NCI-H2227 (cell line): ENCODE measurements at regions not wholly inside any gene's neighbourhood (a gene's known extent, or its start where the extent isn't known, plus 50 kb on each side); places are given as distances from the start of the nearest gene placed in this dataset.

Experiments used
- DNase-seq: peaks from one replicate; lab custom pipeline; 2025; ENCODE audit not compliant: unreplicated experiment; lab: John Stamatoyannopoulos, UW

DNA sequence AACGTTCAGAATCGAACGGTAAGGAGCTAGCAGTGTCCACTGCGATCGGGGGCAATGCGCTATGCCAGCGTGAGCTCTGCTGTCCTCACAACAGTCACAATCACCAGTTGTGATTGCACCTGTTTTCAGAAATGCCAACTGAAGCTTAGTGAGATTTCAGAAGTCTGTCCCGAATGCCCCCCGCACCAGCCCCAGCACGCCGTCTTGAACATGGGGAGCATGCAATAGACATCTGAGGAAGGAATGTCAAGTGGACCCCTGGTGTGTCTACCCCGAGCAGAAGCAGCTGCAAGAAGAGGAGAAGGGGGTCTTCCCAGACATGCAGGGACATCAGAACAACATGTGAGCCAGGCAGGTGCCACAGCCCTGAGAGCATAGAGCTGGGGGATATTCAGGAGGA lies 125.7 kb upstream of the CHST15 start:
- DNase-seq: no peak

DNA sequence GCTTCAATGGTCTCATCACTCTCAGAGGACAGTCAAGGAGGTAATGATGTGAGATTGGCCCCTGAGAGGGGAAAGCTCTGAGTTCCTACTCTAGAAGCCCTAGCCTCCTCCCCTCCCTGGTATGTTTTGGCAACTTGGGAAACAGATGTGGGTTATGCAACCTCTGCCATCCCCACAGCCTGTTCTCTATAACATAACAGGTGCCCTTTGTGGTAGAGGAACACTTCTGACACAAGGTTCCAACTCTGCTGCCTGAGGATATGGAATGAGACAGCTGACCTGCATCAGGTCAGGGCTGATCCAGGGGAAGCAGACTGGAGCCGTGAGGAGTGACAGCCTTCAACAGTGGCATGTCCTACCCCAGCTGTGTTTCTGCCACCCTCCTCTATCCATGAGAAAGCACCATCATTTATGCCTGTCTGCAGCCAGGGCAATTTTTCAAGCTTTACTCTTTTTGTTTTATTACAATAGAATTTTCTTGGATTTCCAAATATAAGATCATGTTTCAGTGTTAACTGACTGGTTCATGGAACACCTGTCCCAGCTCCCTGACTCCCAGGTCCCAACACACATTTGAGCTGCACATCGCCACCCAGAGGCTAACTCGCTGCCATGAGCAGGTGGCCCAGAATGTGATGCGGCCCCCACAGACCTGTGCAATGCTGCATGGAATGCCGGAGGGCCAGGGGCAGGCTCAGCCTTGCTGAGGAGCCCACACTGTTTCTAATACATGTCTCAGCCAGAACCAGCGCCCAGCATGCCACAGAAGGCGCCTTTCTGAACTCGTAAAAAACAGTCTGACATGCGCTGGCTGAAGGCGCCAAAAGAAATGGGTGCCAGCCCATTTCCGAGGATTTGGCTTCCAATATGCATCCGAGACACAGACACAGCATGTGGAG lies 124.8 kb upstream of the CHST15 start:
- DNase-seq: no peak

DNA sequence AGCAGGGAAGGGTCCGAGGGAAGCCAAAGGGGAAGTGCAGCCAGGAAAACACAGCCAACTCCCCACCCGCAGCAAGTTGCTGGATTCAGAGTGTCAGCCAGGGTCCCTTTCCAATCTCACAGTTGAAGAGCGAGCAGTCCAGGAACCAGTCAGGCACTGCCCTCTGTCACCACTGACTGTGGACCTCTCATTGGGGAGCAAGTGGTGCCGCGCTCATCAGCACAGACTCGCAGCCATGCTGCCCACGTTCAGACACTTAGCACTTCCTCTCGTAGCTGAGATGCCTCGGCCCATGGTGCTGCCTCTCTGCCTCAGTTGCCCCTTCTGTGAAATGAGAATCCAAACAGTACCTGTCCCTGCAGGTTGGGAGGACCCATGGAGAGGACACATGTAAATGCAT lies 123.6 kb upstream of the CHST15 start:
- no peak for DNase-seq

DNA sequence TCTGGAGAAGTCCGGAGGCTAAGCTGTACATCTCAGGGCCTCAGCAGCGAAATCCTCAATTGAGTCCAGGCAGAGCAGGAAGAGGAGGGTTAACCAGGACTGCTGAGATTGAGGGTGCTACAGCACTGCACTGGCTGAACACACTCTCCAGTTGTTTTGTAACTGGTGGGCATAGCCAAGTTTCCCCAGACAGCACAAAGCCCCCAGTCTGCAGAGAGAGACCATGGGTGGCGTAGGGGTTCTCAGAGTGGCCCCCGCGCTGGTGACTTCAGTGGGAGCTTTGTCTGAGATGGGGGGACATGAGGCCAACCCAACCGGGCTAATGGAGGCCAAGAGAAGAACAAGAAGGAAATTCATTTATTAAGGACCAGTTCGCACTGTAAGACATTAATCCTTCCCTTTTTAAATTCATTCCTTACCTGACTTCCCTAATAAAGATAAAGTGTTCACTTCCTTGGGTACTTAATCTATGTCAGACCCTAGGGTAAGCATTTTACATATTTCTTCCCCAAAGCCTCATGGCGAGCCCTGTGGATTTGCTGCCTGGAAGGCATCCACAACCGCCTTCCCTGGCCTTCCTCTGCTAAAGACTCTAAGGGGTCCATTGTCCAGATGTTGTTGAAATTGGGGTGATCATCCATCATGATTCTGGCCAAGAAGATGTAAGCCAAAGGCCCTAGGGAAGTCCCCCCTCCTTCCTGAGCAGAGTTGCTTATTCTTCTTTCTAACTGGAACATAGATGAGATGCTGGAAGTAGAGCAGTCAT lies 121.4 kb upstream of the CHST15 start:
- DNase-seq: no peak

DNA sequence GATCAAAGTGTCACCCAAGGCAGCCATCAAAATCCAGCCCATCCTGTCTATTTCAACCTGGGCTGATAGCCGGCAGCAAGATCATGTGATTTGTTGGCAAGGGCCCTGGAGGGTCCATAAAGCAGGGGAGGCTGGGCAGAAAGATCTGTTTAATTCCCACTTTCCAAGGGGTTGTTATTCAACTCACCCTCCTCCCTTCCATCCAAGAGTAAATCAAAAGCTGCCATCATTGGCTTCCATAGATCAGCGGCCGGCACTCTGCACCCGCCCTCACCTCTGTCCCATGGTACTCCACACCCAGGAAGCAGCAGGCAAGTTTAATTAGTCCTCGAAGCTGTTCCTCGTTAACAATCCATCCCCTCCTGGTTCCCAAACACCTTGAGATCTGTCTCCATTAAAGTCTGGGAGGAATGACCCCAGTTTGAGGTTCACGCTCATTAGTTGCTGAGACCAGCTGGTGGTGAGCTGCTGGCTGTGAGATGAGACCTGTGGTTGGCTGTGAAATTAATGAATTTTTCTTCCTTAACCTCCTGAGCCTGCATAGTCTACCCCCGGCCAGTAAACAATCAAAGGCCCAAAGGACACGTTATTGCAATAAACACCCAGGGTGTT lies 120.6 kb upstream of the CHST15 start:
- DNase-seq: no peak

DNA sequence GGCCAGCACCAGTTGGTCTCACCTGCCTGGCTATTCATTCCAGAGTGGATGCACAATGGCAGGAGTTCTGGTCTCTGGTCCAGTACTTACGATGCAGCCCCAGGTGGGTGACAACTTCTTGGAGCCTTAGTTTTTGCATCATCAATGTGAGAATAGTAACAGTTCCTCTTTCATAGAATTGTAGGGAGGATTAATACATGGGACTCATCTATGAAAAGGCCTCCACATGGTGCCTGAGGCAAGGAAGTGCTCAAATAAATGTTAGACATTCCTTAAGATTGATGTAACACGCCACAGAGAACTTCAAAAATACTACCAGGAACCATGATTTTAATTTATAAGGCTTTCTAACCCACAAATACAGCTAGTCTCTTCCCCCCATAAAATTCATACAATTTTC lies 120.1 kb upstream of the CHST15 start:
- no peak for DNase-seq

DNA sequence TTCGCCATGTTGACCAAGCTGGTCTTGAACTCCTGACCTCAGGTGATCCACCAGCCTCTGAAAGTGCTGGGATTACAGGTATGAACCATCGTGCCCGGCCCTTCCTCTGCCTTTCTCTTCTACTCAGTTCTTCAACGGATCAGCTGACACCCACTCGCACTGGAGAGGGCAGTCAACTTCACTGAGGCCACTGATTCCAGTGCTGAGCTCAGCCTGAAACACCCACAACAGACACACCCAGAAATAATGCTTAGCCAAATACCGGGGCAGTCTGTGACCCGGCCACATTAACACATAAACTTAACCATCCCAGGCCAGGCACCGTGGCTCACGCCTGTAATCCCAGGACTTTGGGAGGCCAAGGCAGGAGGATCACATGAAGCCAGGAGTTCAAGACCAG lies 119.3 kb upstream of the CHST15 start:
- no peak for DNase-seq

DNA sequence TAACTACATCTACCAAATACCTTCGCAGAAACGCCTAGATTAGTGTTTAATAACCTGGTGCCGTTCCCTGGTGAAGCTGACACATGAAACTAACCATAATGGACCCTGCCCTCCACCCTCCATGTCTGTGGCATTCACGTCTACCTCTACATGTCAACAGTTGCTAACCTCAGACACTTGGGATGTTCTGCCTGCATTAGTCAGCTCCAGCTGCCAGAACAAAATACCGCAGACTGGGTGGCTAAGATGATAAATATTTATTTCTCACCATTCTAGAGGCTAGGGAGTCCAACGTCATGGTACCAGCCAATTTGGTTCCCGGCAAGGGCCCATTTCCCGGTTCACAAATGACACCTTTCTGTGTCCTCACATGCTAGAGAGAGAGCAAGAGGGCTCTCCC lies 118.5 kb upstream of the CHST15 start:
- no peak for DNase-seq

DNA sequence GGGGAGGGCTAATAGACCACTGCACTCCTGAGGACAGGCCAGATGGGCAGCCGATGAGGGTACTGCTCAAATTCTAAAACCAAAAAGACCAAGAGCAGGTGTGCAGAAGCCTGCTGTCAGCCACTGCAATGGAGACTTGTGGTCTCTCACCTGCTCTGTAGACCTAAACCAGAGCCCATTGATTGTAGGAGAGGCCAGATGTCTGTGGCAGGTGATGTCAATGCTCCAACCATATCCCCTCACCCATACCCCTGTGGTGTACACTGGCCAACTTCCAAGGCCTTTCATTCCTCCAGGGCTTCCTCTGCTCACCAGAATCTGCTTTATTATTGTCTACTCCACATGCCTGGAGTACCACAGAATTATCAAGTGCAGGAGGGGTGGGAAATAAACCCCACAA lies 116.9 kb upstream of the CHST15 start:
- DNase-seq: no peak

DNA sequence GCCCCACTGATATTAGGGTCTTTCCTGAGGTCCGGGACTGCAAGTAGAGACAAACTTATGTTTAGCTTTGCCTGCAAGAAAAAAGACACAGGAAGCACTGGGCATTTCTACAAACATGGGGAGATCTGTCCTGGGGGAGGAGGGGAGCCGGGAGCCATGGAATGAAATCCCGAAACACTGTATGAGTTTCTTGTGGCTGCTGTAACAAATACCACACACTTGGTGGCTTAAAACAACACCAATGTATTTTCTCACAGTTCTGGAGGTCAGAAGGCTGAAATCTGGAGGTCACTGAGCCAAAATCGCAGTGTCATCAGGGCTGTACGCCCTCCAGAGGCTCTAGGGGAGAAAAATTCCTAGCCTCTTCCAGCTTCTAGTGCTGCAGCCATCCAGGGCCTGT lies 114.0 kb upstream of the CHST15 start:
- no peak for DNase-seq

DNA sequence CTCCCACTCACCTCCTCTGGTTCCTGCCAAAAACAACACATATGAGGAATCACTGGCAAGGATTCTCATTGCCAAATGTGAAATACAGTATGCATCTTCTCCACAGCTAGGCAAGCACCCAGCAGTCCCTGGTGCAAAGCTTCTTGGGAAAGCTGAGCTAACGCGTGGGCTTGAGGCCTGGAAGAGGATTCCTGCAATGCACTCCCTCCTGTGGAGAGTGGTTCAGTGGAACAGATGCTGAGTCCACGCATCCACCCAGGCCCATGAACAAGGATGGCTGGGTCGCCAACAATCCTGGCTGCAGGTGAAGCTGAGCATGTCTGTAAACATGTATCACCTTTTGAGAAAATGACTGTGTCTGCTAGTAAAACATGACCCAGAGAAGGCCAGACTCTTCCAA lies 113.2 kb upstream of the CHST15 start:
- DNase-seq: no peak

DNA sequence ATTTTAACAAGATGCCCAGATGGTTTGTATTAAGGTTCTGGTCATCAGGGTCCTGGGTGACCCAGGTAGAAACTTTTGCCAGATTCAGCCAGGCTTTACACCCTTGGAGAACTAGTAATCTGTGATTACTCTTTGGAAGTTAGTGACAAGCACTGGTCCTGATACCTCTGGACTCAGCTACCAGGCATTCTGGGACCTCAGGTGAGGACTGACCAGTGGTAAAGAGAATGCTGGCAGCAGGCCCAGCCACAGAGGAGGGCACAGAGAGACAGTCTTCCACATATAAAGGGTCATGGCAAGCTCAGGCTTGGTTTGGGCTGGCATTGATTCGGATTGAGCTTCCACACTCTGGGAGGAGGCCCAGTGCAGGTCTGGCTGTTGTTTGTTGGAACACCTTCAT lies 112.0 kb upstream of the CHST15 start:
- DNase-seq: no peak

DNA sequence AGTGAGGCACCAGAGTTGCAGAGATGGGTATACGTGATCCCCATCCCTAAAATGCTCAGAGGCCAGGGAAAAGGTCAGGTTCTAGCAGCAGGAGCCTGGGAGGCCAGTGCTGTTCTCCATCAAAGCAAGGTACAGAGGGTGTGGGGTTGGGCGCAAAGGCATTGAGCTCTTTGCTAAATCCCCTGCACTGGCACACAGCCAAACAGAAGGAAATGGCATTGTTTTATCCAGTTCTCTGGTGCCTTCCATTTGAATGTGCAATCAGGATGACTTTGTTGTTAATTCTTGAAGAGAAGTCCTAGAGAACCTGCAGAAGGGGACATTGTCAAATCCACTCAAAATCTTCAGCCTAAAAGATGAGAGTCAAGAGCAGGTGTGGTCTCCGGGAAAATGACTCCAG lies 111.3 kb upstream of the CHST15 start:
- no peak for DNase-seq

DNA sequence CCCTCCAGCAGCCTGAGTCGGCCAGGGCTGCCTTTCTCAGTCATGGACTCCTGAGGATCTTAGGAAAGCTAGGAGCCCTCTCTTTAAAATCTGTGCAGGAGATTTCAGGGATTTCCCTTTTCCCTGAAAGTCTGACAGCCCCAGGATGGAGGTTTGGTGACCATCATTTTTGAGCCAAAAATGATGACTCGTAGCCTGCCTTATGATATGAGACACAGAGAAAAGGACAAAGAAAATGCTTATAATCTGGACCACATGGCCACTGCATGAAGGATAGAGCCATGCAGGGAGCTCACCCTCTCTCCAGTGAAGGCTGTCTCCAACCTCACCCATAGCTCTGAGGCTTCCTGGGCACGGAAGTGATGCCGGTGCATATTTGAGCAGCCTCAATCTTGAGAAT lies 106.6 kb upstream of the CHST15 start:
- no peak for DNase-seq

DNA sequence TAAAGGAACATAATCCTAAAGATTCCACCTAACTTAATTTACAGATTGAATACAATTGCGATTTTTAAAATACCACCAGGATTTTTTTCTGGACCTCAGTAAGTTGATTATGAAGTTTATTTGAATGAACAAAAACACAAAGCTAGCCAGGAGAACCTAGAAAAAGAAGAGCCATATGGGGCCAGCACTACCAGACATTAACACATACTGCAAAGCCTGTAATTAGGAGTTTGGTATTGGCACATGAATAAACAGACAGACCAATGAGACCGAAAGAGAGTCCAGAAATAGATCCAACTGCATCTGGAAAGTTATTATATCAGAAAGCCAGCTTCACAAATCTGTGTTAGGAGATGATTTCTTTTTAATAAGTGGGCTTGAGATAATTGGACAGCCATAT lies 105.5 kb upstream of the CHST15 start:
- no peak for DNase-seq

DNA sequence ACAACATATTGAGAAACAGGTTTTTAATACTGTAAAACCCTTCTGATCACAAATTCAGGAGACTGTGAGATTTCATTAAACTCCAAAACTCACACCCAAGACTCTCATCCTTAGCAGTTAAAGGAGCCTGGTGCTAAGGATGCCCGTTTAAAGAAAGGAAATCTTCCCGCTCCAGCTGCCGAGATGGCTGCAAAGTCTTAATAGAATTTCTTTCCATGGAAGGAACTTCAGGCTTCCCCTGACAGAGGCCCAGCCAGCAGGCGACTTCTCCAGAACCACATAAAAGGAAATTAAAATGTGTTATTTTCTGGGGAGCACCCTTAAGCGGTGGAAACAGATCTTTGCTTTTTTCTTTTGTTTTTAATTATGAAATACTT lies 104.7 kb upstream of the CHST15 start:
- DNase-seq: no peak

DNA sequence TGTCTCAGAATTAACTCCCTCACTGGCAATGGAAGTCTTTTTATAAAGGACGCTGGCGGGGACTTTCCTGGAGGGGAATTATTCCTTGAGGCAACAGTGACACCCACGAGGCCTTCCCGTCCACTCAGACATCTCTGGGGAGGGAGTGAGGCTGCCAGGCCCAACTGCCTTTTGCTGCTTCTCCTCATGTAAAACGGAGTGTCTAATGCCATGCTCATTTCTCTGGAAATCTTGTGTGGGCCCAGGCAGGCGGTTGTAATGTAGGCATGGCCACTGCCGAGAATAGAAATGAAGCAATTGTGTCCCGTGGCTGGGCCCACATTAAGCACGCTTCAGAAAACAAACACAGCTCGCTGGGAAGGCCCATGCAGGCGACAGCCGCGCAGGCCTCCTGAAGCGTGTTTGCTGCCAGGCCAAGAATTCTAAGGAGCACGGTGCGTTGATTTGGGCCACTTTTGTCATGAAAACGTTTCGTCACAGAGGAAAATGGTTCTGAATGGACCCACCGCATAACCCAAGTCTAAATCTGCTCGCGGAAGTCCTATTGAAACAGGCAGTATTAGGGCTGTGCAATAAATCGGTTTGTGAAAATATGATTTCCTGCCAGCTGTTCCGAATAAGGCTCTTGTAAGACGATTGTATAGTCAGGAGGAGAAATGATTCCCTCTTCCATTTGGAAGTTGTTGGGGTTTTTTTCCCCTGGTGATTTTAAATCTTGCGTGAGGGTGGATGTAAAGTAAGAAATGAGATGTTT lies 104.2 kb upstream of the CHST15 start:
- DNase-seq: no peak

DNA sequence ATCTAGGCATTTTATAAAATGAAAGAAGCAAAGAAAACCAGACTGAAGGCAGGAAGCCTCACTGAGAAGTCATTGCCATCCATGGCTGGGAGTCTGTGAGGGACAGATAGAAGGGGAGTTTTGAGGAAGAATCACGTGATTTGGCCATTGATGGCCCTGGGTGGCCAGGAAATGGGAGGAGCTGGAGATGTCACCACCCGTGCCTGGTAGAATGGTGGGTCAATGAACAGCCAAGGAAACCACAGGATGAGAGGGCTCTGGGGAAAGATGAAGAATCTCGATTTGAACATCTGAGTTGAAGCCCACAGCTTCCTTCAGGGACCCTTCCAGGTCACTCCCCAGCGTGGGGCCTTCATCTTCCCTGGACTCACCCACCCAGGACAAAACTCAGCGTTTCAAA lies 103.3 kb upstream of the CHST15 start:
- no peak for DNase-seq

DNA sequence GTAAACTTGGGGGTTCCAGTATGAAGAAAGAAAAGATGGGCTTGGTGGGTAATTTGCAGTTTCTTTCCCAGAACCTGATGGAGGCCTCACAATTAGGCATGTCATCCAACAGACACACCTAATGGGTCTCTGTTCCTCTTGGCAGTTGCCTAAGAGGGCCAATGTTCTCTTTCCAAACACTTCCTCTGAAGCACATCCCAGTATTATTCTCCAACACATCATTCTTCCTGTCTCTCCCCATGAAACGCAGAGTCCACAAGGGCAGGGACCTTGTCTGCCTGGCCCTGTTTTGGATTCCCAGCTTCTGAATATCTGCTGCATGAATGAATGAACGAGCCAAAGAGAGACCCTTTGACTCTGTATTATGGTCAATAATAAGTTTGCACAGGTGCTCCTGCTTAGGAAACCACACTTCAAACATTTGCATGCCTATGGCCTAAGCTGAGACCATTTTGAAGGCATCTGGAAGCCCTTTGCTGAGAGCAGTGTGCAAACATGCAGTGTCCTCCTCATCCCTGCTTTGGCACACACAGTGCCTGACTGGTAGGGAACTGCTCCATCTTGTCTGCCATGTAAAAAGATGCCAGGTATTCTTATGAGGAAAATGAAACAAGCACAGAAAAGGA lies 100.9 kb upstream of the CHST15 start:
- no peak for DNase-seq

DNA sequence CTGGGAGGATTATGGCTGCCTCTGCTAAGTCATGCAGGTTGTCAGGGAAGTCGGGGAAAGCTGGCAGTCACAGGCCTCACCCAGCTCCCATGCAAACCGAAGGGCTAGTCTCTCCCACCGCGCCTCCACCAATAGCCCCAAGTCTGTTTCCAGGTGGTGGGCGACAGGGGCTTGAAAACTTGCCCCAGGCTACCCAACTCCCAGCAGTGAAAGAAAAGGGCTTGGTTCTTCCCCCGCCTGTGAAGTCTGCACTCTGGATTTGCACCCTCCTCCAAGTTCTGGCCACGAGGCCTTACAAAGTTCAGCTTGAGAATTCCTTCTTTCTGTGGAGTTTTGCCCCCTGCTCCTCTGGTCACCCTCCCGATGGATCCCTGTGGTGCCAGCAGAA lies 99.9 kb upstream of the CHST15 start:
- DNase-seq: no peak
